A549 (cell line): ENCODE measurements at regions not wholly inside any gene's neighbourhood (a gene's known extent, or its start where the extent isn't known, plus 50 kb on each side); places are given as distances from the start of the nearest gene placed in this dataset.
A peak's percentile ranks its signal among the peaks of the same experiment; 100 is the strongest.

Experiments used
- ATAC-seq, 2 experiments: fragments of 200-7000 bp in 1 of 2; fragments of >200 bp in 1 of 2; cut with Nextera tagmentation in 1 of 2; cut with Tn5 transposase in 1 of 2; 3 replicates each; pipeline versions ENCODE4 v1.8.0 to v1.9.1; 2018 to 2020; ENCODE audit warnings: mild to moderate bottlenecking in 1 of 2, moderate library complexity in 1 of 2
- CTCF ChIA-PET: fragments of 300-600 bp; sonication (Branson Sonifier 250); formaldehyde crosslinking; extraction: SDS; loops from one replicate; lab custom pipeline; 2021; ENCODE audit warnings: antibody characterized with exemption, inconsistent platforms; lab: Yijun Ruan, JAX
- POLR2A ChIA-PET: fragments of 350-600 bp; formaldehyde crosslinking; extraction: SDS; loops from one replicate; lab custom pipeline; 2021; ENCODE audit warnings: antibody characterized with exemption, inconsistent platforms; lab: Yijun Ruan, JAX
- DNase-seq, 2 experiments: peaks; one replicate each; pipeline versions ENCODE4 v3.0.0 to v3.0.0-alpha.2; 2011 to 2016; ENCODE audit warnings: low read depth in 1 of 2, low spot score in 1 of 2
- FAIRE-seq: peaks from 2 replicates; lab custom pipeline; 2011; peaks lifted over from hg19 to GRCh38; lab: Jason Lieb, UNC
- H3K27ac ChIP-seq, 2 experiments: fragments of >200 bp; sonication (Bioruptor Twin); formaldehyde crosslinking; 3 replicates each; pipeline ENCODE4 v1.5.1; 2016 to 2017
- H3K4me1 ChIP-seq: fragments of >200 bp; sonication (Bioruptor Twin); formaldehyde crosslinking; 3 replicates; pipeline ENCODE4 v1.6.1; 2016
- H3K4me2 ChIP-seq: fragments of >200 bp; sonication (Bioruptor Twin); formaldehyde crosslinking; 3 replicates; pipeline ENCODE4 v1.6.1; 2016
- H3K4me3 ChIP-seq: fragments of >200 bp; sonication (Bioruptor Twin); formaldehyde crosslinking; 3 replicates; pipeline ENCODE4 v1.5.1; 2016
- H3K9me3 ChIP-seq: fragments of >200 bp; sonication (Bioruptor Twin); formaldehyde crosslinking; 3 replicates; pipeline ENCODE4 v1.6.1; 2016
- CBX8 ChIP-seq: fragments of 200-600 bp; sonication (generic); IDR thresholded peaks from 2 replicates; pipeline ENCODE4 v1.6.1; 2016
- CTCF ChIP-seq: fragments of >200 bp; sonication (Bioruptor Twin); formaldehyde crosslinking; IDR thresholded peaks from 3 replicates; pipeline ENCODE4 v1.5.1; 2016
- E2F6 ChIP-seq: IDR thresholded peaks from 2 replicates; pipeline ENCODE4 v1.6.1; 2012; ENCODE audit warnings: low read depth, borderline replicate concordance
- EHF ChIP-seq: fragments of 250-450 bp; sonication (Bioruptor Pico); IDR thresholded peaks from 2 replicates; pipeline ENCODE4 v1.5.0; 2020; ENCODE audit warnings: mild to moderate bottlenecking
- ELK1 ChIP-seq: fragments of 150-350 bp; IDR thresholded peaks from 2 replicates; pipeline ENCODE4 v1.6.1; 2014; ENCODE audit warnings: low read depth, mild to moderate bottlenecking, low read length
- EP300 ChIP-seq, 2 experiments: fragments of >200 bp; sonication (Bioruptor Twin); formaldehyde crosslinking; IDR thresholded peaks; 2 replicates in 1 of 2; 3 replicates in 1 of 2; pipeline ENCODE4 v1.6.1; 2016 to 2017
- FOSL2 ChIP-seq, 2 experiments: fragments of 450-650 bp in 1 of 2; fragments of >200 bp in 1 of 2; sonication (Bioruptor Twin) in 1 of 2; formaldehyde crosslinking; IDR thresholded peaks; 2 replicates each; pipeline versions ENCODE4 v1.5.0 to v1.6.1; 2016 to 2020; ENCODE audit warnings: mild to moderate bottlenecking in 1 of 2, moderate library complexity in 1 of 2
- FOXS1 ChIP-seq: fragments of 250-450 bp; sonication (Bioruptor Pico); IDR thresholded peaks from 2 replicates; pipeline ENCODE4 v1.5.0; 2020; ENCODE audit warnings: mild to moderate bottlenecking, moderate library complexity
- GATA3 ChIP-seq: IDR thresholded peaks from 2 replicates; pipeline ENCODE4 v1.6.1; 2012; ENCODE audit warnings: borderline replicate concordance
- HDAC2 ChIP-seq: fragments of 200-600 bp; sonication (generic); IDR thresholded peaks from 2 replicates; pipeline ENCODE4 v1.6.1; 2016
- HOXA7 ChIP-seq: fragments of 250-450 bp; sonication (Bioruptor Pico); IDR thresholded peaks from 2 replicates; pipeline ENCODE4 v1.5.0; 2020; ENCODE audit warnings: mild to moderate bottlenecking, moderate library complexity
- HOXB13 ChIP-seq: fragments of 250-450 bp; sonication (Bioruptor Pico); IDR thresholded peaks from 2 replicates; pipeline ENCODE4 v1.5.0; 2020; ENCODE audit warnings: low read depth, mild to moderate bottlenecking, moderate library complexity
- HOXB5 ChIP-seq: fragments of 250-450 bp; sonication (Bioruptor Pico); IDR thresholded peaks from 2 replicates; pipeline ENCODE4 v1.5.0; 2020; ENCODE audit warnings: mild to moderate bottlenecking, moderate library complexity
- JUN ChIP-seq, 2 experiments: fragments of >200 bp; sonication (Bioruptor Twin); formaldehyde crosslinking; IDR thresholded peaks; 2 replicates in 1 of 2; 3 replicates in 1 of 2; pipeline ENCODE4 v1.6.1; 2016 to 2017
- KDM1A ChIP-seq: fragments of 200-600 bp; sonication (generic); IDR thresholded peaks from 2 replicates; pipeline ENCODE4 v1.6.1; 2016; ENCODE audit warnings: low read depth, mild to moderate bottlenecking
- KDM5A ChIP-seq: fragments of 200-600 bp; sonication (generic); IDR thresholded peaks from 2 replicates; pipeline ENCODE4 v1.6.1; 2016; ENCODE audit warnings: antibody characterized with exemption, mild to moderate bottlenecking
- MAFK ChIP-seq: fragments of 450-650 bp; IDR thresholded peaks from 2 replicates; pipeline ENCODE4 v1.6.1; 2014; ENCODE audit not compliant: partially characterized antibody
- MAZ ChIP-seq: fragments of 150-350 bp; IDR thresholded peaks from 2 replicates; pipeline ENCODE4 v1.6.1; 2014; ENCODE audit warnings: antibody characterized with exemption, low read depth, low read length, borderline replicate concordance
- NFE2L2 ChIP-seq: fragments of 150-350 bp; conservative IDR thresholded peaks from 2 replicates; pipeline ENCODE4 v1.6.1; 2014; ENCODE audit warnings: low read length
- PBX3 ChIP-seq: IDR thresholded peaks from 2 replicates; pipeline ENCODE4 v1.6.1; 2012
- PHF8 ChIP-seq: fragments of 200-600 bp; sonication (generic); IDR thresholded peaks from 2 replicates; pipeline ENCODE4 v1.6.1; 2016; ENCODE audit warnings: low read depth, mild to moderate bottlenecking, antibody characterized with exemption, moderate library complexity, borderline replicate concordance
- POLR2AphosphoS2 ChIP-seq: conservative IDR thresholded peaks from 2 replicates; pipeline ENCODE4 v1.6.1; 2012; ENCODE audit warnings: low read length, improper control_type of control experiment, inconsistent platforms
- RAD21 ChIP-seq, 2 experiments: fragments of >200 bp in 1 of 2; sonication (Bioruptor Twin) in 1 of 2; formaldehyde crosslinking in 1 of 2; IDR thresholded peaks in 1 of 2; conservative IDR thresholded peaks in 1 of 2; 2 replicates in 1 of 2; 3 replicates in 1 of 2; pipeline ENCODE4 v1.6.1; 2012 to 2018; ENCODE audit warnings: inconsistent platforms in 1 of 2
- RCOR1 ChIP-seq: fragments of 150-350 bp; IDR thresholded peaks from 2 replicates; pipeline ENCODE4 v1.6.1; 2014; ENCODE audit warnings: antibody characterized with exemption, low read length, low read depth
- RNF2 ChIP-seq: fragments of 200-600 bp; sonication (generic); IDR thresholded peaks from 2 replicates; pipeline ENCODE4 v1.6.1; 2016; ENCODE audit warnings: low read depth, mild to moderate bottlenecking, antibody characterized with exemption, moderate library complexity, borderline replicate concordance
- SMC3 ChIP-seq: fragments of >200 bp; sonication (Bioruptor Twin); formaldehyde crosslinking; IDR thresholded peaks from 3 replicates; pipeline ENCODE4 v1.6.1; 2018; ENCODE audit warnings: inconsistent platforms
- TFCP2L1 ChIP-seq: fragments of 250-450 bp; sonication (Bioruptor Pico); IDR thresholded peaks from 2 replicates; pipeline ENCODE4 v1.5.0; 2021; ENCODE audit warnings: mild to moderate bottlenecking
- USF2 ChIP-seq: fragments of 450-650 bp; IDR thresholded peaks from 2 replicates; pipeline ENCODE4 v1.6.1; 2014; ENCODE audit warnings: antibody characterized with exemption
- ZFP36 ChIP-seq: fragments of 450-650 bp; IDR thresholded peaks from 2 replicates; pipeline ENCODE4 v1.6.1; 2014; ENCODE audit warnings: borderline replicate concordance; ENCODE audit not compliant: partially characterized antibody
- ZNF302 ChIP-seq: fragments of 250-450 bp; sonication (Bioruptor Pico); IDR thresholded peaks from 2 replicates; pipeline ENCODE4 v1.9.0; 2021; ENCODE audit warnings: inconsistent platforms, mild to moderate bottlenecking, moderate library complexity
- WGBS: methylation state at CpG from one replicate; pipeline ENCODE4 v1.1.6; 2017; ENCODE audit errors: missing lambda C conversion rate; 5-methylcytosine and 5-hydroxymethylcytosine counted together

- TF ChIP-seq JUN (IDR thresholded peaks at IDR 0.05): no peak
Observed at GRCh38 chr12:43087195-43088091, 464.6 kb downstream of the ADAMTS20 start (continued).

GRCh38 chr12:43079476-43079875, 472.5 kb downstream of the ADAMTS20 start:
- no peak for DNase-seq
- Histone ChIP-seq H3K4me1 (no peaks in the 10 kb centered on the region), H3K4me2 (no peak overlapping the region), H3K4me3 (no peak overlapping the region), H3K9me3 (0 out of 3 replicates have a peak, but pooled peaks cover 4% of the 10 kb centered on the region), H3K27ac (no peak overlapping the region)
- TF ChIP-seq FOSL2 (IDR thresholded peaks at IDR 0.05) (no peak), FOSL2 (CRISPR knock-in tag; IDR thresholded peaks at IDR 0.05) (no peak), KDM1A (no peak), RCOR1 (no peak), HDAC2 (no peak), HOXA7 (no peak), EHF (no peak), PHF8 (no peak), USF2 (no peak), POLR2AphosphoS2 (no peak), SMC3 (no peak), PBX3 (no peak), RNF2 (no peak), ELK1 (no peak), CTCF (no peak), CBX8 (no peak), MAFK (no peak), HOXB13 (CRISPR knock-in tag) (no peak), HOXB5 (CRISPR knock-in tag) (no peak), GATA3 (no peak), MAZ (no peak)
- CTCF ChIA-PET: no interaction called here
- POLR2A ChIA-PET: no interaction called here
- ATAC-seq: no peak
- FAIRE-seq: peak; percentile 56

- H3K4me1 ChIP-seq: no peaks in the 10 kb centered on the region
- WGBS: 16% methylated on average over 3 of the region's 3 CpGs
- DNase-seq: no peak
- no peak for ATAC-seq
- ChIA-PET POLR2A (no interaction called here), CTCF (no interaction called here)
- no peak overlapping the region for H3K4me3 ChIP-seq
- no peak overlapping the region for H3K27ac ChIP-seq
- no peak overlapping the region for H3K4me2 ChIP-seq
- 0 out of 3 replicates have a peak, but pooled peaks cover 4% of the 10 kb centered on the region for H3K9me3 ChIP-seq
- FAIRE-seq: no peak
- no peak for TF ChIP-seq ZFP36
- no peak for TF ChIP-seq EP300 (IDR thresholded peaks at IDR 0.05)
- TF ChIP-seq E2F6: no peak
- TF ChIP-seq FOXS1 (CRISPR knock-in tag): no peak
- TF ChIP-seq KDM5A: no peak
- TF ChIP-seq NFE2L2: no peak
- TF ChIP-seq ZNF302: no peak
- no peak for TF ChIP-seq GATA3
- TF ChIP-seq RAD21 (conservative IDR thresholded peaks at IDR 0.05 in 1 of 2, IDR thresholded peaks at IDR 0.05 in 1 of 2): no peak
- TF ChIP-seq TFCP2L1: no peak
- no peak for TF ChIP-seq RNF2
- TF ChIP-seq HDAC2: no peak
- TF ChIP-seq JUN (IDR thresholded peaks at IDR 0.05): no peak
Observed at GRCh38 chr12:43078976-43079375, 473.0 kb downstream of the ADAMTS20 start.
